ENCODE measurements at regions not wholly inside any gene's neighbourhood (a gene's known extent, or its start where the extent isn't known, plus 50 kb on each side); places are given as distances from the start of the nearest gene placed in this dataset.
A peak's percentile ranks its signal among the peaks of the same experiment; 100 is the strongest.
"Not testable (repeated sequence)": the region's sequence is repeated elsewhere in the genome, so short reads cannot be mapped to it uniquely, and the experiment has no call there.

GRCh38 chr2:21774691-21775368 lies 651.1 kb downstream of the TDRD15 start:
- DNase-seq (ENCODE audit: low read depth), result no peak

- DNase-seq (ENCODE audit: low read depth), result no peak
These were observed 656.0 kb downstream of the TDRD15 start for GRCh38 chr2:21779786-21780185.

- DNase-seq (ENCODE audit: low read depth), result no peak
These were observed 658.2 kb downstream of the TDRD15 start for GRCh38 chr2:21781962-21782361.

GRCh38 chr2:21782866-21783265 lies 659.1 kb downstream of the TDRD15 start:
- DNase-seq (ENCODE audit: low read depth), result no peak

- no peak for DNase-seq (ENCODE audit: low read depth)
These were observed 664.2 kb downstream of the TDRD15 start for GRCh38 chr2:21787941-21788340.

GRCh38 chr2:21790311-21790710 lies 666.5 kb downstream of the TDRD15 start:
- DNase-seq (ENCODE audit: low read depth), result not testable (repeated sequence)

GRCh38 chr2:21792571-21792970 lies 668.8 kb downstream of the TDRD15 start:
- no peak for DNase-seq (ENCODE audit: low read depth)

GRCh38 chr2:21793461-21793860 lies 669.7 kb downstream of the TDRD15 start:
- no peak for DNase-seq (ENCODE audit: low read depth)

- DNase-seq (ENCODE audit: low read depth), result no peak
These were observed 670.8 kb downstream of the TDRD15 start for GRCh38 chr2:21794611-21795010.

- DNase-seq (ENCODE audit: low read depth), result no peak
These were observed 676.6 kb downstream of the TDRD15 start for GRCh38 chr2:21800356-21800755.

- no peak for DNase-seq (ENCODE audit: low read depth)
These were observed 679.8 kb downstream of the TDRD15 start for GRCh38 chr2:21803550-21803949.

- no peak for DNase-seq (ENCODE audit: low read depth)
These were observed 680.4 kb downstream of the TDRD15 start for GRCh38 chr2:21804151-21804550.

GRCh38 chr2:21811541-21811940 lies 687.8 kb downstream of the TDRD15 start:
- no peak for DNase-seq (ENCODE audit: low read depth)

GRCh38 chr2:21812766-21813165 lies 689.0 kb downstream of the TDRD15 start:
- DNase-seq (ENCODE audit: low read depth), result no peak

GRCh38 chr2:21814588-21815149 lies 690.9 kb downstream of the TDRD15 start:
- DNase-seq (ENCODE audit: low read depth), result no peak

GRCh38 chr2:21818212-21818795 lies 694.5 kb downstream of the TDRD15 start:
- no peak for DNase-seq (ENCODE audit: low read depth)

- DNase-seq (ENCODE audit: low read depth), result peak; percentile 67
These were observed 695.7 kb downstream of the TDRD15 start for GRCh38 chr2:21819454-21819853.

- DNase-seq (ENCODE audit: low read depth), result peak; percentile 35
These were observed 696.5 kb downstream of the TDRD15 start for GRCh38 chr2:21820271-21820670.

- DNase-seq (ENCODE audit: low read depth), result no peak
These were observed 698.0 kb downstream of the TDRD15 start for GRCh38 chr2:21821672-21822227.

- DNase-seq (ENCODE audit: low read depth), result no peak
These were observed 698.7 kb downstream of the TDRD15 start for GRCh38 chr2:21822505-21822904.

GRCh38 chr2:21833767-21834166 lies 710.0 kb downstream of the TDRD15 start:
- no peak for DNase-seq (ENCODE audit: low read depth)

- no peak for DNase-seq (ENCODE audit: low read depth)
These were observed 712.5 kb downstream of the TDRD15 start for GRCh38 chr2:21836261-21836660.

GRCh38 chr2:21836719-21837118 lies 713.0 kb downstream of the TDRD15 start:
- DNase-seq (ENCODE audit: low read depth), result peak; percentile 61
